NCI-H524 treated with DMSO at 0.1 percent for 48 hours (cell line): ENCODE measurements at regions not wholly inside any gene's neighbourhood (a gene's known extent, or its start where the extent isn't known, plus 50 kb on each side); places are given as distances from the start of the nearest gene placed in this dataset.
A peak's percentile ranks its signal among the peaks of the same experiment; 100 is the strongest.

ENCODE experiments used
- DNase-seq: peaks from one replicate; lab custom pipeline; 2025; lab: John Stamatoyannopoulos, UW

DNA sequence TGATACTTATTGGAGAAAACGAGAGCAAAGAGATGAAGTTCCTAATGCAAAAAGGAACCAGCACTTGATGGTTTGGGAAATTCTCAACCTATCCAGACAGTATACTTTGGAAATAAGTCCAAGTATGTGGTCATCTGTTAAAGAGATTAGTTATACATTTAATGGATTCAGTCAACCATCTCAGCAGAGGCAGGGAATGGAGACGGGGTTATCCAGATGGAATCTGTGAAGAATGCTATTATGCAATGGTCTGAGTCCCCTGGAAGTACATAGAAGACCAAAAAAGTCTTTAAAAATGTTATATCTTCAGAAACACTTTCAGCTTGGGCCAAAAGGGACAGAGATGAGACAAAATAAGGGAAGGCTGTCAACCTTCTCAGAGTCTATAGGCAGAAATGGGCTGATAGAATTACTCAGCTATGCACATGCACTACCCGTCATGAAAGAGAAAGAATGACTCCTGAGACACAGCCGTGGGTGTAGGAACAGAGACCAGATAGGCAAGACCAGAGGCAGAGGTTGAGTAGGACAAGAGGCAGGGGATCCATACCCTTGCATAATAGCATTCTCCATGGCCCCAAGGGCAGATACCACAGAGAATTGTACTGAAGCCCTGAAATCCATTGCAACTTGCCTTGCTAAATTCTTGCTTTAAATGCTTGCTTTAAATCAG lies 738.8 kb upstream of the POT1 start:
- DNase-seq = no peak

GRCh38 chr7:125664625-125665024 lies 735.0 kb upstream of the POT1 start:
- no peak for DNase-seq

- DNase-seq = no peak
These were observed 734.3 kb upstream of the POT1 start for GRCh38 chr7:125663961-125664360.

DNA sequence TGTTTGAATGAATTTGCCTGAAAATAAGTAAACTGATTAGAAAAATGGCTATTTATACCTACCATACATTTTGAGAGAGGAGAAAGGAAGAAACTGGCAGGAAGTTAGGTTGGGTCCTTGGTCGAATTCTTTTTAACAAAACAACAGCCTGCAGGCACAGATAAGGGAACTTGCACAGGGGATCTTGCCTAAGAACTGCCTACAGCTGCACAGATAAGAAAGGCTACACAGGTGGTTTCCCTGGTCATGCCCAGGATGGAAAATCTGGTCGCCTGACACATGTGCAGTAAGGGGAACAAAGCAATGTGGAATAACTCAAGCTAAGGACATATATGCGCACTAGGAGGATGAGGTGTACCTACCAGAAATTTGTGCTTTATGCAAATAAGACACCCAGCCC lies 732.1 kb upstream of the POT1 start:
- no peak for DNase-seq

DNA sequence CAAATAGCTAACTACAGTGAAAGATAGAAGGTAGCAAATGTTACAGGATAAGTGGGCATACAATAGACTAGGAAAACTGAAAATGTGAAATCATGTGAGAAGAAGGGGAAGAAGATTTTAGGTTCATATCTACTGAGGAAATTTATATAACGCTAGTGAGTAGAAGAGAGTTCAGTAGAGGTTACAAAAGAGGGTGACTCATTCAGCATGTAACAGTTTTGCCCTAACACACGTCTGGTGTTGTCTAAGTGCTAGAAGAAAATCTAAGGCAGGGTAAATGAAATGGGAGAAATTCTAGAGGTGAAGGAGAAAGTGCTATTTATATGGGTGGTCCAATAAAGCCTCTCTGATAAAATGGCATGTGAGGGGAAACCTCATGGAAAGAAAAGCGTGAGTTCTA lies 731.4 kb upstream of the POT1 start:
- DNase-seq = no peak

DNA sequence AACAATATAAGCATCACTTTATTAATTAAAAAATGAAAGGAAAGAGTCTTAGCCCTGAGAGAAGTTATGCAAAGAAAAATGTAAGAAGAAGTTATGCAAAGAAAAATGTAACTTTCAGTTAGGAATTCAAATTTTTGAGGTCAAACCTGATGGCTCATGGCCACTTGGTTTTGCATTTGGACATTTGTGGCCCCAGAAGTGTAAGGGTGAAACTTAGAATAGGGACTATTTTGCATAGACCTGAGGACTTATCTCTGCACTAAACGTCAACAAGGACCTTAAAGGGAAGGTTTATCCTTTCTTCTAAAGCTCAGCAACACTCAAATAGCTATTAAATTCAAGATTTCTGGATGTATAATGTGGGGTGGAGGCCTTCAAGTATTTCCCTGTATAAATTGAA lies 724.5 kb upstream of the POT1 start:
- no peak for DNase-seq

GRCh38 chr7:125651823-125652528 lies 722.4 kb upstream of the POT1 start:
- no peak for DNase-seq

GRCh38 chr7:125648543-125648942 lies 718.9 kb upstream of the POT1 start:
- DNase-seq = no peak

DNA sequence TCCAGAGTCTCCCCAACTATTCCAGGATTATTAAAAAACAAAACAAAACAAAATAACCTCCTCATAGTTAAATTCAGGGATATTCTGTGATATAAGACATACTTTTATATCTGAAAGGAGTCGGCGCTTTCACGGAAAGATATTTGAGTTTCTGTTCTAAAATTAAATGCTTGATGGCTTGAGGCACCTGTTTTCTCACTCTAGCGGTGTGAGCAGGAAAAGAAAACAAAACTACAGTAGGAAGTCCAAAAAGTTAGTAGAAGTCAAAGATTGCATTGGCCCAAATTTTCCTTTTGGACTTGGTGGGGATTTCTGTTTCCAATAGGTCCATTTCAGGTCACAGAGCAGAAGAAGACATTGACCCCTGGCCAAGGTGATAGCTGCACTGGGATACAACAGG lies 716.1 kb upstream of the POT1 start:
- no peak for DNase-seq

- DNase-seq = no peak
These were observed 714.5 kb upstream of the POT1 start for GRCh38 chr7:125644109-125644508.

DNA sequence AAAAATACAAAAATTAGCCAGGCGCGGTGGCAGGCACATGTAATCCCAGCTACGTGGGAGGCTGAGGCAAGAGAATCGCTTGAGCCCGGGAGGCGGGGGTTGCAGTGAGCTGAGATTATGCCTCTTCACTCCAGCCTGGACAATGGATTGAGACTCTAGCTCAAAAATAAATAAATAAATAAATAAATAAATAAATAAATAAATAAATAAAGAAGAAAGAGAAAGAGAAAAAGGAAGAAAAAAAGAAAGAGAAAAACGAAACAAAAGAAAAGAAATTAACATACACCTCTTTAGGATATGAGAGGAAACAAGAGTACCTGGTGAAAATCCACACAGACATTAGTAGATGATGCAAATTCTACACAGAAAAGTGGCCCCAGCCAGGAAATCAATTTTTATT lies 713.7 kb upstream of the POT1 start:
- no peak for DNase-seq

- no peak for DNase-seq
These were observed 712.3 kb upstream of the POT1 start for GRCh38 chr7:125641884-125642283.

DNA sequence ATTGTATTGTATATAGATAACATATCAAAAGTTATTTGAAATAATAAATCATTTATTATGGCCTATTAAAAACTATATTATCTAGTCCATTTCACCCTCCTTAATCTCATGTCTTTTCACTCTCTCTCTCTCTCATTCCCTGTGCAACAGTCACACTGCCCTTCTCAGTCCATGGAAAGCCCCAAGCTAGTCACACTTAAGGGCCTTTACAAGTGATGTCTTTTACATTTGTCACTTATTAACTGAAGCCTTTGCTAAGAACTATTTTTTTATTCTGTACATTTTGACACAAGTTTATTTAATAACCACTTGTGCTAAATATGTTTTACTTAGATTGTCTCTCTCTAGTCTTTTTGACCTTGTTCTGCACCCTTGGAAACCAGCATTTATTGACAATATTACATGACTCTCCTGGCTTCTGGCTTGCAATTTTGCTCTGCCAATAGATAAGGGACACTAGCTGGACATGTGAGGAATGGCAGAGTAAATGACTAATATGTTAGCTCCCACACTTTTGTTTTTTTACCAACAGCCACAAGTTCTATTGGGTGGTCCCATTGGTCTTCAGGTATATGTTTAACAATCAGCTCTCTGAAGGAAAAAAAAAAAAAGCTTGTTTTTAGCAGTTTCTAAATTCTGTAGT lies 706.8 kb upstream of the POT1 start:
- DNase-seq = no peak

DNA sequence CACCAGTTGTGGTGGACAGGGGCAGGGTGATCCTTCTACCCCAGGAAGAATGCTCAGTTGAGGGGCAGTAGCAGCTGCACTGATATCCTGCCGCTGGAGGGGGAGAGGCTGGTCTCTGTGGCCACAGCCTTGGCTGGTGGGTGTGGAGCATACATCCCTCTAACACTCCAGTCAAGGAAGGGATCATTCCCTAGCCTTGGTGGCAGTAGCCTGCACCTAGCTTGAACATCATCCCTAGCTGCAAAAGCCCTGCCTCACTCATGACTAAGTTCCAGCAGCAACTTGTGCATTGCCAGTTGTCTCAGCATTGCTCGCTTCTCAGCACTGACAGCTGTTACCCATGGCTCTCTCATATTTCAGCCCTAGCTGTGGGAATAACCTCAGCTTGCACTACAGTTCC lies 688.9 kb upstream of the POT1 start:
- no peak for DNase-seq

GRCh38 chr7:125611582-125611981 lies 682.0 kb upstream of the POT1 start:
- no peak for DNase-seq

DNA sequence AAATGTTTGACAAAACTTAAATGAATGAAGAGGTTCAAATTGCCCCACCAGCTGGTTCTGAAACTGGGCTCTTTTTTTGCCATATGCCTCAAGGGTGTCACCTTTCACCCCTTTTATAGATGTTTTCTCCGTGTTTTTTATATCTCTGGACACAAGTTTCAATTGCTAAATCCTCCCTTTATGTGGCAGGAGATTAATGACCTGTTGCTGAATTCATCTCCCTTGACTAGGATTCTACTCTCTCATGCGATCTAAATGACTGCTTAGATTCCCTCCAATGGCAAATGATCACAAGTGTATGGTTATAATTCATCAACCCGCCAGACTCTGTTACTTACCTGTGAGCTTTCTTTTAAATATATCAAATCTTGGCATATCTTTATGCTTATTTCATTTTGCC lies 677.0 kb upstream of the POT1 start:
- no peak for DNase-seq

DNA sequence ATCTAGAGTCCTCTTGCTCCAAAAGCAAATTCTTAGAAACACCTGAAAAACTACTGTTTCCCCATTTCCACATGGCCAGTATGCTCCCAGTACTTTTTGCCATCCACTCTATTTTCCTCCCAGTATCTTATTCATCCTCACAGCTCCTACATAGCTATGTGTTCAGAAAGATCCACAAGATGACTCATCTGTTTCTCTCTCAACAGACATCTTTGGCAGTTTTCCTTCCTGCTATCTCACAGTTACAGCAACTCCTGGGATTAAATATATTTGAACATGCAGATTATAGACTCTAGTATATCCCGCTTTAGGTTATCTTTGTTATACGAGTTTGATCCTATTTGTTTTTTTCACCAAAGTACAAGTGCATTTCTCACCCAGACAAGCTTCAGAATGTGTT lies 675.6 kb upstream of the POT1 start:
- no peak for DNase-seq

DNA sequence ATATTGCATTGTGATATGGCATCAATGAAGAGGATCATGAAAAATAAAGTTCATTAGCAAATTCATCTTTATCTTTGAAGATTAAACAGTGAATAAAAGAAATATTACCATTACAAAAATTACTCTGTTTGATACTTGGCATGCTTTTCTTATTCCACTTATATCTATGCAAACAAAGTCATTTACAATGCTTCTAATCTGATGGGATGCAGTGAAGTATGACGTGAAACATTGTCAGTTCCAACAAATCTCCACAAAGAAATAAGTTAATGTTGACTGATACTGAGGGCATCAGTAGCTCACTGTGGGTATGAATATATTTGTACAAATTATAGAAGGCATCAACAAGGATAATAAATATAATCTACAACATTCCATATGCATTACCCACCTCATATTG lies 672.8 kb upstream of the POT1 start:
- no peak for DNase-seq

DNA sequence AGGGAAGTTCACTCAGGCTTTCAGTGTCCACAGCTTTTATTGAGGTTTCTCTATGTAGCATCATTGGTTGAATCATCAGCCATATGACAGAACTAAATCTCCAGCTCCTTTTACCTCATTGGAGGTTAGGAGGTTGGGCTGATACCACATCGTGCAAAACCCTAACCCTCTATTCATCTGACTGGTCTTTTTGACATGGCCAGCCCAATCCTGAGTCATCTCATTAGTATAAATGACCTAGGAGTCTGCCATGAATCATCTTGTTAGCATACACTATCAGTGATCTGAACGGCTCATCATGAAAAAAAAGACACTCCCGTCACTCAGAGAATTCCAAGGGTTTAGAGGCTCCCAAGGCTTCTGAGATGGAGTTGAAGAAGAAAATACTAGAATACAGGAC lies 669.8 kb upstream of the POT1 start:
- no peak for DNase-seq

DNA sequence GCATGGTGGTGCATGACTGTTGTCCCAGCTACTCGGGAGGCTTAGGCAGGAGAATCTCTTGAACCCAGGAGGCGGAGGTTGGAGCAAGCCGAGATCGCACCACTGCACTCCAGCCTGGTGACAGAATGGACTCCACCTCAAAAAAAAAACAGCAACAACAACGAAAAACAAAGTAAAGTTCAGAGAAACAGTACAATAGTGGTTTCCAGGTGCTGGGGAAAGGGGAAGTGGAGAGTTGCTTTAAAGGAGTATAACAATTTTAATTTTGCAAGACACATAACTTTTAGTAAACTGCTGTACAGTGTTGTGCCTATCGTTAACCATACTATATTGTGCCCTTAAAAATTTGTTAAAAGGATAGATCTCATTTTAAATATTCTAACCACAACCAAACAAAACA lies 662.7 kb upstream of the POT1 start:
- no peak for DNase-seq

DNA sequence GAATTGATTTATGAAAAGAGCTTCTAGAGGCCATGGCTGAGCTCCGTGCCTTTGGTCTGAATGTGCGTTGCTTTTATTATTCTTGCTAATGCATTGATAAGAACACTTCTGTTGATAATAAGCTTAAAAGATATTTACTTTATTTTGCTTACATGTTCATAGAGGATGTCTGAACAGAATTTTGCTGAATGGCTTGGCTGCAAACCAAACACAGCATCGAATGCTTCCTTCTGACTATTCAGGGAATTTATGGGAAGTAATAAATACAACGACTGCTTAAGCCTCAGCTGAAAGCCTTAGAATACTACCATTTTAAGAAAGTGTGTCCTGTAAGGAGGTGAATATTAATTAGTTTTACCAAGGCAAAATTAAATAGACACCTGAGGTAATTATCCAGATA lies 643.5 kb upstream of the POT1 start:
- DNase-seq = no peak

DNA sequence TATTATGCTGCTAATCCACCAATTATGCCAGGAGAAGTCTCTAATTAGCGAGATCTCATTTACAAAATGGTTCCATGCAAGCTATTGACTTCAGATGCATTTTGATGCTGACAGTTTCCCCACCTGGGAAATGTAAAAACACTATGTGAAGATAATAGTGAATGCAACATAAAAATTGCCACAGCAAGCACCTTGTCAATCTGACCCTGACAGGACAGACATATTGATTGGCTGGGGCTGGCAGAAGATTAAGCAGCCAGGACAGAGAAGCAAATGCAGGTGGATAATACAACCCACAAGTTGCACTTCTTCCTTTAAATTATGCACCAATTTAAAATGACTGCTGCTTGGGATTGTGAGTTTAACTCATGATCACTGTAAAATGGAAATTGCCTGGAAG lies 642.8 kb upstream of the POT1 start:
- no peak for DNase-seq

DNA sequence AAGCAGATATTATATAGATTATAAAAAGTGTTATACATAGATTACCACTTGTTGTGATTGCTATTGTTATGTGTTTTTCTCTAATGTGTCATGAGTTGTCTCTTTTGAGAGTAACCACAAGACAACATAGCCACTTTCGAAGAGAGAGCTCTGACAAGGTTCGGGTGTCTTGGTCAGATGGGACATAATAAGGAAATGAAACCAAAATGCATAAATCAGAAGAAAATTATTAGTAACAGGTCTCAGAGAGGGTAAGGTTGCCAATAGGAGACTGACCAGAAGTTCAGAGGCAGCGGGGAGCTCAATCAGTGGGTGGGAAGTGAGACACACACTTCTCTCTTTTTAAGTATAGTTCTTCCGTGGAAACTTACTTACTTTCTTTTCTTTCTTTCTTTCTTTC lies 639.2 kb upstream of the POT1 start:
- no peak for DNase-seq

DNA sequence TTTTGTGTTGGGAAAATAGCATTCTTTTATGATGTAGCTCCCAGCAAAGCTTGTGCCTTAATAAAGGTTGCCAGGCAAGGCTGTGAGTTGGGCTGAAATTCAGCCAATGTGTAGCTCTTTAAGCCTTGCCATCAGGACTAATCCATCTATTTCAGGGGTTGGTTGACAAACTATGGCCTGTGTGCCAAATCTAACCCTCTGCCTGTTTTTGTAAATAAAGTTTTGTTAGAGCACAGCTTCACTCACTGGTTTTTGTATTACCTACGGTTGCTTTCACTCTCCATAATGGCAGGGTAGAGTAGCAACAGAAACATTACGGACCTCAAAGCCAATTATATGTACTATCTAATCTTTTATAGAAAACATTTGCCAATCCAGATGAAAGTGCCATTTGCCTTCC lies 638.1 kb upstream of the POT1 start:
- peak; percentile 40 for DNase-seq
